ENCODE measurements at regions not wholly inside any gene's neighbourhood (a gene's known extent, or its start where the extent isn't known, plus 50 kb on each side); places are given as distances from the start of the nearest gene placed in this dataset.
"Not testable (repeated sequence)": the region's sequence is repeated elsewhere in the genome, so short reads cannot be mapped to it uniquely, and the experiment has no call there.

- Histone ChIP-seq H3K4me3 (ENCODE audit: low read depth, low read length) (no peak overlapping the region), H3K36me3 (no peaks in the 10 kb centered on the region), H3K27me3 (no peaks in the 10 kb centered on the region), H3K9me3 (no peaks in the 10 kb centered on the region), H3K4me1 (no peaks in the 10 kb centered on the region)
- DNase-seq = no peak
- TF ChIP-seq CTCF (IDR thresholded peaks at IDR 0.05; ENCODE audit: low read depth, low read length) = no peak
Measured at GRCh38 chr2:187198136-187198535, 249.9 kb downstream of the CALCRL start.

- H3K9me3 ChIP-seq = no peaks in the 10 kb centered on the region
- H3K4me1 ChIP-seq = no peaks in the 10 kb centered on the region
- no peaks in the 10 kb centered on the region for H3K36me3 ChIP-seq
- no peak for TF ChIP-seq CTCF (IDR thresholded peaks at IDR 0.05; ENCODE audit: low read depth, low read length)
- no peak overlapping the region for H3K4me3 ChIP-seq (ENCODE audit: low read depth, low read length)
- H3K27me3 ChIP-seq = no peaks in the 10 kb centered on the region
- DNase-seq = no peak
Measured at GRCh38 chr2:187194049-187194448, 254.0 kb downstream of the CALCRL start.

- no peak for DNase-seq
- Histone ChIP-seq H3K27me3 (no peaks in the 10 kb centered on the region), H3K36me3 (no peaks in the 10 kb centered on the region), H3K4me1 (no peaks in the 10 kb centered on the region), H3K9me3 (no peaks in the 10 kb centered on the region), H3K4me3 (ENCODE audit: low read depth, low read length) (no peak overlapping the region)
- no peak for TF ChIP-seq CTCF (IDR thresholded peaks at IDR 0.05; ENCODE audit: low read depth, low read length)
Measured at GRCh38 chr2:187188783-187189631, 259.0 kb downstream of the CALCRL start.

- no peak for TF ChIP-seq CTCF (IDR thresholded peaks at IDR 0.05; ENCODE audit: low read depth, low read length)
- no peak for DNase-seq
- no peaks in the 10 kb centered on the region for H3K4me1 ChIP-seq
- no peaks in the 10 kb centered on the region for H3K36me3 ChIP-seq
- no peak overlapping the region for H3K4me3 ChIP-seq (ENCODE audit: low read depth, low read length)
- no peaks in the 10 kb centered on the region for H3K27me3 ChIP-seq
- no peaks in the 10 kb centered on the region for H3K9me3 ChIP-seq
Measured at GRCh38 chr2:187187519-187187918, 260.5 kb downstream of the CALCRL start.

- H3K36me3 ChIP-seq = no peaks in the 10 kb centered on the region
- H3K4me1 ChIP-seq = no peaks in the 10 kb centered on the region
- no peak for DNase-seq
- H3K4me3 ChIP-seq (ENCODE audit: low read depth, low read length) = no peak overlapping the region
- H3K9me3 ChIP-seq = no peaks in the 10 kb centered on the region
- H3K27me3 ChIP-seq = no peaks in the 10 kb centered on the region
- no peak for TF ChIP-seq CTCF (IDR thresholded peaks at IDR 0.05; ENCODE audit: low read depth, low read length)
Measured at GRCh38 chr2:187180529-187180928, 267.5 kb downstream of the CALCRL start.

- not testable (repeated sequence) for H3K27me3 ChIP-seq; H3K9me3 ChIP-seq; H3K36me3 ChIP-seq; DNase-seq; H3K4me1 ChIP-seq; H3K4me3 ChIP-seq (ENCODE audit: low read depth, low read length)
Measured at GRCh38 chr2:187178876-187179275, 269.2 kb downstream of the CALCRL start.

Measured in BE2C (cell line).